ENCODE measurements at regions not wholly inside any gene's neighbourhood (a gene's known extent, or its start where the extent isn't known, plus 50 kb on each side); places are given as distances from the start of the nearest gene placed in this dataset.

- TF ChIP-seq POLR2AphosphoS5 (IDR thresholded peaks at IDR 0.05; ENCODE audit: insufficient read depth, low read depth, low read length): no peak
- TF ChIP-seq FOS (IDR thresholded peaks at IDR 0.05; ENCODE audit: borderline replicate concordance, insufficient read depth, low read length): no peak
- TF ChIP-seq EZH2 (IDR thresholded peaks at IDR 0.05; ENCODE audit: borderline replicate concordance, low read depth, low read length, severe bottlenecking): no peak
- no peak for TF ChIP-seq GATA2 (IDR thresholded peaks at IDR 0.05; ENCODE audit: insufficient read depth, insufficient read length, low read depth, low read length)
- TF ChIP-seq MAX (IDR thresholded peaks at IDR 0.05; ENCODE audit: insufficient read depth, insufficient read length): no peak
- no peak for TF ChIP-seq JUN (IDR thresholded peaks at IDR 0.05; ENCODE audit: borderline replicate concordance, insufficient read depth, insufficient read length, low read depth)
These were observed 76.5 kb downstream of the ARL4C start for GRCh38 chr2:234420408-234420807.

GRCh38 chr2:234419726-234420125 lies 77.2 kb downstream of the ARL4C start:
- intact Hi-C loops (cut with micrococcal nuclease): loop anchor here (1.0 to 10.0 kb wide), 5 partner anchors 162 to 633 kb away; no protein-coding TSS in a partner anchor
- no TSS peak for BruUV-seq (replicated peaks)
- Histone ChIP-seq H3K9ac (replicated peaks; ENCODE audit: extremely low read depth, insufficient read depth, low read length) (no peak overlapping the region), H3K4me1 (ENCODE audit: control insufficient read depth, extremely low read depth, insufficient read depth, low read length) (peaks cover 20% of the 10 kb centered on the region), H4K20me1 (replicated peaks; ENCODE audit: control insufficient read depth, extremely low read depth, insufficient read depth, low read length) (no peaks in the 10 kb centered on the region), H3K36me3 (ENCODE audit: control insufficient read depth in 2 of 2, extremely low read depth in 1 of 2, insufficient read depth in 2 of 2, low read length in 2 of 2) (no peaks in the 10 kb centered on the region), H3K9me1 (replicated peaks; ENCODE audit: control insufficient read depth, extremely low read depth, insufficient read depth, low read length) (no peaks in the 10 kb centered on the region), H3K27ac (ENCODE audit: insufficient read depth, low read depth, low read length) (no peak overlapping the region), H3K27me3 (ENCODE audit: control insufficient read depth in 2 of 2, insufficient read depth in 2 of 2, low read length in 2 of 2) (peaks cover 0 to 2% of the 10 kb centered on the region in 2 experiments), H3K4me3 (replicated peaks in 1 of 3; ENCODE audit: insufficient read depth in 1 of 3, low read depth in 1 of 3, low read length in 3 of 3) (no peak overlapping the region), H3K79me2 (ENCODE audit: control insufficient read depth, insufficient read depth, low read length) (no peaks in the 10 kb centered on the region), H3K4me2 (ENCODE audit: insufficient read depth, low read length) (no peak overlapping the region), H2AFZ (ENCODE audit: low read depth, low read length) (no peak overlapping the region), H3K9me3 (replicated peaks; ENCODE audit: control insufficient read depth, insufficient read depth, low read length) (no peaks in the 10 kb centered on the region)
- ChIA-PET CTCF (interaction anchor here (0.8 to 1.4 kb wide), 3 partner anchors 15 to 284 kb away, joined by 3 to 6 read pairs (median 4); no protein-coding TSS in a partner anchor), POLR2A (no interaction called here)
- DNase-seq (ENCODE audit: low read depth, low spot score) (no peak), FAIRE-seq (no peak)
- dilution Hi-C loops (cut with MboI; ENCODE audit: extremely low pct_ligation_motif_present, low sequenced_read_pairs): no loop called here
- no peak for TF ChIP-seq MYC (IDR thresholded peaks at IDR 0.05; ENCODE audit: low read depth, low read length)
- no peak for TF ChIP-seq FOS (IDR thresholded peaks at IDR 0.05; ENCODE audit: borderline replicate concordance, insufficient read depth, low read length)
- no peak for TF ChIP-seq JUN (IDR thresholded peaks at IDR 0.05; ENCODE audit: borderline replicate concordance, insufficient read depth, insufficient read length, low read depth)

More at GRCh38 chr2:234420408-234420807, 76.5 kb downstream of the ARL4C start:
- peak; percentile 70 for FAIRE-seq
- H3K9me1 ChIP-seq (replicated peaks; ENCODE audit: control insufficient read depth, extremely low read depth, insufficient read depth, low read length): no peaks in the 10 kb centered on the region
- H3K36me3 ChIP-seq (ENCODE audit: control insufficient read depth in 2 of 2, extremely low read depth in 1 of 2, insufficient read depth in 2 of 2, low read length in 2 of 2): no peaks in the 10 kb centered on the region
- no peaks in the 10 kb centered on the region for H4K20me1 ChIP-seq (replicated peaks; ENCODE audit: control insufficient read depth, extremely low read depth, insufficient read depth, low read length)
- peaks cover 20% of the 10 kb centered on the region for H3K4me1 ChIP-seq (ENCODE audit: control insufficient read depth, extremely low read depth, insufficient read depth, low read length)
- DNase-seq (ENCODE audit: low read depth, low spot score): peak; percentile 72
- no peak overlapping the region for H3K9ac ChIP-seq (replicated peaks; ENCODE audit: extremely low read depth, insufficient read depth, low read length)
- ChIA-PET POLR2A (no interaction called here), CTCF (interaction anchor here (0.6 to 3.8 kb wide), 4 partner anchors 16 to 131 kb away, joined by 3 to 22 read pairs (median 6); partner anchors contain the start of gene ARL4C)
- H3K9me3 ChIP-seq (replicated peaks; ENCODE audit: control insufficient read depth, insufficient read depth, low read length): no peaks in the 10 kb centered on the region
- intact Hi-C loops (cut with micrococcal nuclease) (loop anchor here (1.0 to 10.0 kb wide), 5 partner anchors 163 to 632 kb away; no protein-coding TSS in a partner anchor), dilution Hi-C loops (cut with MboI; ENCODE audit: extremely low pct_ligation_motif_present, low sequenced_read_pairs) (no loop called here)
- H3K27ac ChIP-seq (ENCODE audit: insufficient read depth, low read depth, low read length): no peak overlapping the region
- H3K4me2 ChIP-seq (ENCODE audit: insufficient read depth, low read length): no peak overlapping the region
- no peak overlapping the region for H2AFZ ChIP-seq (ENCODE audit: low read depth, low read length)
- BruUV-seq (replicated peaks): no TSS peak
- no peak overlapping the region for H3K4me3 ChIP-seq (replicated peaks in 1 of 3; ENCODE audit: insufficient read depth in 1 of 3, low read depth in 1 of 3, low read length in 3 of 3)
- no peaks in the 10 kb centered on the region for H3K79me2 ChIP-seq (ENCODE audit: control insufficient read depth, insufficient read depth, low read length)
- no peaks in the 10 kb centered on the region for H3K27me3 ChIP-seq (ENCODE audit: control insufficient read depth in 2 of 2, insufficient read depth in 2 of 2, low read length in 2 of 2)
